ENCODE measurements at regions not wholly inside any gene's neighbourhood (a gene's known extent, or its start where the extent isn't known, plus 50 kb on each side); places are given as distances from the start of the nearest gene placed in this dataset.

DNA sequence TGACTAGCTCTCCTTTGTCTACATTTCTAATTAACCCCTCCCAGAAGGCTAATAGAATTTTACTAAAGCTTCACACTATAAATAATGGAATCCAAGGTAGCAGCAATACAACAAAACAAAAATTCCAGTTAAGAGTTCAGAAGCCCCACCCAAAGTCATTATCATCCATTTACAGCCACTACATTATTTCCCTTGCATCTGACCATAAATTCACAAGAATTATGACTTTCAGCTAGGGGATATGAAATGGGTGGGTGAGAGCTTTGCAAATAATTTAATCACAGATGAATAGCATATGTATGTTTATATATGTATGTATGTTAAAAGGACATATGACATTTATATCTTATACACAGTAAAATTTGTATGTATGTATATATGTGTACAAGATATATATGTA lies 65.3 kb upstream of the PTGDR start:
- H3K4me3 ChIP-seq: no peak overlapping the region
- no peaks in the 10 kb centered on the region for H3K9me2 ChIP-seq (ENCODE audit: insufficient read depth)
- no peaks in the 10 kb centered on the region for H3K27me3 ChIP-seq (ENCODE audit: insufficient read depth)
- no peak for ATAC-seq
- DNase-seq (ENCODE audit: low spot score): no peak
- H3K79me2 ChIP-seq (replicated peaks; ENCODE audit: insufficient read depth): no peaks in the 10 kb centered on the region
- Mint-ChIP-seq H3K27ac (no peak overlapping the region), H3K36me3 (ENCODE audit: low read depth) (peaks cover 12% of the 10 kb centered on the region), H3K4me3 (no peak overlapping the region), H3K4me1 (no peaks in the 10 kb centered on the region), H3K9me3 (peaks cover 27% of the 10 kb centered on the region), H3K27me3 (ENCODE audit: insufficient read depth, low read depth, poor library complexity) (peaks cover 2% of the 10 kb centered on the region)
- TF ChIP-seq CTCF (conservative IDR thresholded peaks at IDR 0.05; ENCODE audit: low read depth in 2 of 2) (no peak), EZH2phosphoT487 (IDR thresholded peaks at IDR 0.05; ENCODE audit: unreplicated experiment) (no peak), STAT1 (IDR thresholded peaks at IDR 0.05; ENCODE audit: unreplicated experiment) (no peak)
- H4K20me1 ChIP-seq (replicated peaks; ENCODE audit: insufficient read depth): no peaks in the 10 kb centered on the region
- no peak overlapping the region for H3K4me2 ChIP-seq
- H3K36me3 ChIP-seq (ENCODE audit: insufficient read depth): no peaks in the 10 kb centered on the region; the same call in 1 of the 2 replicates
- no peaks in the 10 kb centered on the region for H3F3A ChIP-seq (replicated peaks; ENCODE audit: low read depth)
- no peak overlapping the region for H3K27ac ChIP-seq (ENCODE audit: low read depth)
- no peaks in the 10 kb centered on the region for H3K4me1 ChIP-seq (ENCODE audit: insufficient read depth)
- H2AFZ ChIP-seq: no peak overlapping the region

GRCh38 chr14:52190337-52190931 lies 77.1 kb upstream of the PTGDR start:
- H3K36me3 Mint-ChIP-seq (ENCODE audit: low read depth): peaks cover 3% of the 10 kb centered on the region; the same call in 2 of the 3 replicates
- no peaks in the 10 kb centered on the region for H3K79me2 ChIP-seq (replicated peaks; ENCODE audit: insufficient read depth)
- no peak overlapping the region for H3K4me3 Mint-ChIP-seq
- H3K4me1 Mint-ChIP-seq: no peaks in the 10 kb centered on the region
- TF ChIP-seq CTCF (conservative IDR thresholded peaks at IDR 0.05; ENCODE audit: low read depth in 2 of 2): no peak
- DNase-seq (ENCODE audit: low spot score) (no peak), ATAC-seq (no peak)
- H3K9me2 ChIP-seq (ENCODE audit: insufficient read depth): 0 out of 2 replicates have a peak, but pooled peaks cover 5% of the 10 kb centered on the region
- H3K27ac ChIP-seq (ENCODE audit: low read depth): no peak overlapping the region
- H3K36me3 ChIP-seq (ENCODE audit: insufficient read depth): no peaks in the 10 kb centered on the region
- peaks cover 12% of the 10 kb centered on the region for H3K9me3 Mint-ChIP-seq
- H3K4me3 ChIP-seq: no peak overlapping the region
- H3K27me3 ChIP-seq (ENCODE audit: insufficient read depth): no peaks in the 10 kb centered on the region
- no peaks in the 10 kb centered on the region for H3K4me1 ChIP-seq (ENCODE audit: insufficient read depth)
- H3K27me3 Mint-ChIP-seq (ENCODE audit: insufficient read depth, low read depth, poor library complexity): no peaks in the 10 kb centered on the region
- no peak overlapping the region for H3K27ac Mint-ChIP-seq
- no peak overlapping the region for H3K4me2 ChIP-seq
- H4K20me1 ChIP-seq (replicated peaks; ENCODE audit: insufficient read depth): no peaks in the 10 kb centered on the region
- no peaks in the 10 kb centered on the region for H3F3A ChIP-seq (replicated peaks; ENCODE audit: low read depth)
- no peak overlapping the region for H2AFZ ChIP-seq

DNA sequence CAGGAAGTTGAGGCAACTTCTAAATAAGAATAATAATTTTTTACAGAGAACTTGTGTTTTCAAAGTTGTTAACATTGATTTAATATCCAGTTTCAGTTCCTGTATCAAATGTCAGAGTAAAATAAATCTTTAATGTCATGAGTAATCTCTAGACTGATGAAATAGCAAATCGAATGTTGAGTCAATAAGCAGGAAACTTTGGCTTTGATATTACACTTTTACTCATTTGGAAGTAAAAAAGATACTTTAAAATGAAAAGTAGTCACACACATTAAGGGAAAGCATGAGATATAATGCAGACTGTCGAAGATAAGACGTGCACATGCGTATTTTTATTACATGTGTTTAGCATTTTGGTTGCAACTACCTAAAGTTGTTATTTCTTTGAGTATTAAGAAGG lies 78.2 kb upstream of the PTGDR start:
- Mint-ChIP-seq H3K36me3 (ENCODE audit: low read depth) (no peaks in the 10 kb centered on the region), H3K4me1 (no peaks in the 10 kb centered on the region), H3K9me3 (peaks cover 5% of the 10 kb centered on the region), H3K4me3 (no peak overlapping the region), H3K27me3 (ENCODE audit: insufficient read depth, low read depth, poor library complexity) (no peaks in the 10 kb centered on the region), H3K27ac (no peak overlapping the region)
- H3K4me1 ChIP-seq (ENCODE audit: insufficient read depth): no peaks in the 10 kb centered on the region
- H2AFZ ChIP-seq: no peak overlapping the region
- no peak overlapping the region for H3K4me3 ChIP-seq
- H3K79me2 ChIP-seq (replicated peaks; ENCODE audit: insufficient read depth): no peaks in the 10 kb centered on the region
- peaks cover 9% of the 10 kb centered on the region; the same call in 1 of the 2 replicates for H3K9me2 ChIP-seq (ENCODE audit: insufficient read depth)
- H3K27ac ChIP-seq (ENCODE audit: low read depth): no peak overlapping the region
- no peak for ATAC-seq
- H3F3A ChIP-seq (replicated peaks; ENCODE audit: low read depth): no peaks in the 10 kb centered on the region
- H3K36me3 ChIP-seq (ENCODE audit: insufficient read depth): no peaks in the 10 kb centered on the region
- H3K4me2 ChIP-seq: no peak overlapping the region
- H4K20me1 ChIP-seq (replicated peaks; ENCODE audit: insufficient read depth): no peaks in the 10 kb centered on the region
- DNase-seq (ENCODE audit: low spot score): no peak
- no peaks in the 10 kb centered on the region for H3K27me3 ChIP-seq (ENCODE audit: insufficient read depth)
- TF ChIP-seq CREB1 (CRISPR knock-in tag; IDR thresholded peaks at IDR 0.05; ENCODE audit: low read depth): no peak
- TF ChIP-seq ZNF114 (CRISPR knock-in tag; IDR thresholded peaks at IDR 0.05): no peak
- TF ChIP-seq NANOG (IDR thresholded peaks at IDR 0.05; ENCODE audit: borderline replicate concordance): no peak
- TF ChIP-seq JUNB (IDR thresholded peaks at IDR 0.05; ENCODE audit: unreplicated experiment): no peak
- TF ChIP-seq POLR2AphosphoS5 (IDR thresholded peaks at IDR 0.05; ENCODE audit: low read depth): no peak
- TF ChIP-seq, protein P1, sequence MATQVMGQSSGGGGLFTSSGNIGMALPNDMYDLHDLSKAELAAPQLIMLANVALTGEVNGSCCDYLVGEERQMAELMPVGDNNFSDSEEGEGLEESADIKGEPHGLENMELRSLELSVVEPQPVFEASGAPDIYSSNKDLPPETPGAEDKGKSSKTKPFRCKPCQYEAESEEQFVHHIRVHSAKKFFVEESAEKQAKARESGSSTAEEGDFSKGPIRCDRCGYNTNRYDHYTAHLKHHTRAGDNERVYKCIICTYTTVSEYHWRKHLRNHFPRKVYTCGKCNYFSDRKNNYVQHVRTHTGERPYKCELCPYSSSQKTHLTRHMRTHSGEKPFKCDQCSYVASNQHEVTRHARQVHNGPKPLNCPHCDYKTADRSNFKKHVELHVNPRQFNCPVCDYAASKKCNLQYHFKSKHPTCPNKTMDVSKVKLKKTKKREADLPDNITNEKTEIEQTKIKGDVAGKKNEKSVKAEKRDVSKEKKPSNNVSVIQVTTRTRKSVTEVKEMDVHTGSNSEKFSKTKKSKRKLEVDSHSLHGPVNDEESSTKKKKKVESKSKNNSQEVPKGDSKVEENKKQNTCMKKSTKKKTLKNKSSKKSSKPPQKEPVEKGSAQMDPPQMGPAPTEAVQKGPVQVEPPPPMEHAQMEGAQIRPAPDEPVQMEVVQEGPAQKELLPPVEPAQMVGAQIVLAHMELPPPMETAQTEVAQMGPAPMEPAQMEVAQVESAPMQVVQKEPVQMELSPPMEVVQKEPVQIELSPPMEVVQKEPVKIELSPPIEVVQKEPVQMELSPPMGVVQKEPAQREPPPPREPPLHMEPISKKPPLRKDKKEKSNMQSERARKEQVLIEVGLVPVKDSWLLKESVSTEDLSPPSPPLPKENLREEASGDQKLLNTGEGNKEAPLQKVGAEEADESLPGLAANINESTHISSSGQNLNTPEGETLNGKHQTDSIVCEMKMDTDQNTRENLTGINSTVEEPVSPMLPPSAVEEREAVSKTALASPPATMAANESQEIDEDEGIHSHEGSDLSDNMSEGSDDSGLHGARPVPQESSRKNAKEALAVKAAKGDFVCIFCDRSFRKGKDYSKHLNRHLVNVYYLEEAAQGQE (IDR thresholded peaks at IDR 0.05; ENCODE audit: unreplicated experiment): no peak
- TF ChIP-seq, protein P2, sequence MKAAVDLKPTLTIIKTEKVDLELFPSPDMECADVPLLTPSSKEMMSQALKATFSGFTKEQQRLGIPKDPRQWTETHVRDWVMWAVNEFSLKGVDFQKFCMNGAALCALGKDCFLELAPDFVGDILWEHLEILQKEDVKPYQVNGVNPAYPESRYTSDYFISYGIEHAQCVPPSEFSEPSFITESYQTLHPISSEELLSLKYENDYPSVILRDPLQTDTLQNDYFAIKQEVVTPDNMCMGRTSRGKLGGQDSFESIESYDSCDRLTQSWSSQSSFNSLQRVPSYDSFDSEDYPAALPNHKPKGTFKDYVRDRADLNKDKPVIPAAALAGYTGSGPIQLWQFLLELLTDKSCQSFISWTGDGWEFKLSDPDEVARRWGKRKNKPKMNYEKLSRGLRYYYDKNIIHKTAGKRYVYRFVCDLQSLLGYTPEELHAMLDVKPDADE (IDR thresholded peaks at IDR 0.05): no peak
- no peak for TF ChIP-seq ZNF331 (CRISPR knock-in tag; IDR thresholded peaks at IDR 0.05; ENCODE audit: low read depth)
- no peak for TF ChIP-seq STAT1 (IDR thresholded peaks at IDR 0.05; ENCODE audit: unreplicated experiment)

All from GM23338 (cell line).